ENCODE measurements at regions not wholly inside any gene's neighbourhood (a gene's known extent, or its start where the extent isn't known, plus 50 kb on each side); places are given as distances from the start of the nearest gene placed in this dataset.
"Not testable (repeated sequence)": the region's sequence is repeated elsewhere in the genome, so short reads cannot be mapped to it uniquely, and the experiment has no call there.

DNA sequence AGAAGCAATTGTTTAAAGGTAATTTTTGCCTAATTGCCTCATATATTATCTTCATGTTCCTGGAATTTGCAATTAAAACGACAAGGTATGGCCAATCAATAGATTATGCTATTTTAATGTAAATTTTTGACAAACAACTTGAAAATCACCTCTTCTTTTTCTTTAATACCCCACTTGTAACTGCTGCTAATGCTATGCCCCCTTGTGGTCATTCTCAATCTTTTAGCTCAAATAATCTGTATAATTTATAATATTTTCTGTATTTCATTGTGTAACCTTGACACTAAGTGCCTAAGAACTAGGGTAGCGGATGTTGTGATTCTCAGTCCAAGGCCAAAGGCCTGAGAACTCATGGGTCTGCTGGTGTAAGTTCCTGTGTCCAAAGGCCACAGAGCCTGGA, 831.7 kb upstream of the POU3F4 start:
- TF ChIP-seq ZFX (IDR thresholded peaks at IDR 0.05) (no peak), CTCF (conservative IDR thresholded peaks at IDR 0.05) (peak; percentile 40)
- no peak overlapping the region for H3K27ac ChIP-seq

DNA sequence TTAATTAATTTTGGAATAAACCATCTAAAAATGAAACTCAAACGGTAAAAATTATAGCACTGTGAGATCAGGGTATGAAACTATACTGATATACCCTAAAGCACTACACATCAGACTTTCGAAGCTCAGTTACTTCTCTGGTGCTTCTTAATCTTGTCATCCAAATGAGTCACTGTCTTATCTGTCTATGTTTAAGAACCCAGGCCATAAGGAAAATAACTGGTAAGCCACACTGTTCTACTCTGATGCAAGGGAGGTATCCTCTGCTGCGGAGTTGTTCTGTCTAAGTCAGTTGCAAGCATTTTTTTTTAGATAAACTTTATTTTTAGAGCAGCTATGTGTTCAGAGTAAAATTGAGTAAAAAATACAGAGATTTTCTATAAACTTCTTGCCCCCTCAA, 830.8 kb upstream of the POU3F4 start:
- H3K27ac ChIP-seq, result no peak overlapping the region
- TF ChIP-seq CTCF (conservative IDR thresholded peaks at IDR 0.05) (no peak), ZFX (IDR thresholded peaks at IDR 0.05) (no peak)

DNA sequence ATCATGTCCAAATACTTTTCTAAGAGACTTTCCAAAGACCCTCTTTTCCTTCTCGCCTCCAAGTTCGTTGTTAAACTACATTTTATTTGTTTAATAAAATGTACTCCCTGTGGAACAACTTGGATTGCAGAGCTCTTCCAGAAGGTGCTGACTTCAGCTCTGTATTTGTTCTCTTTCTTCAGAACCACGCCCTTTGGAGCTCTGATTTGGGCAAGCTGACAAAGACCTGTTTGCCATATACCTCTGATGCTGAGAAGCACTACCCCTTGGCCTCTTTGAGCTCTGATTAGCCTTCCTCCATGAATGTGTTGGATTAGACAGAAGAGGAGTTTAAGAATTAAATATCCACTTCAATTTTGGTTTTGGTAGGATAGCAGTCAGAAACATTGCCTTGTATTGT, 815.1 kb upstream of the POU3F4 start:
- TF ChIP-seq CTCF (conservative IDR thresholded peaks at IDR 0.05) (no peak), ZFX (IDR thresholded peaks at IDR 0.05) (no peak)
- H3K27ac ChIP-seq, result no peak overlapping the region

DNA sequence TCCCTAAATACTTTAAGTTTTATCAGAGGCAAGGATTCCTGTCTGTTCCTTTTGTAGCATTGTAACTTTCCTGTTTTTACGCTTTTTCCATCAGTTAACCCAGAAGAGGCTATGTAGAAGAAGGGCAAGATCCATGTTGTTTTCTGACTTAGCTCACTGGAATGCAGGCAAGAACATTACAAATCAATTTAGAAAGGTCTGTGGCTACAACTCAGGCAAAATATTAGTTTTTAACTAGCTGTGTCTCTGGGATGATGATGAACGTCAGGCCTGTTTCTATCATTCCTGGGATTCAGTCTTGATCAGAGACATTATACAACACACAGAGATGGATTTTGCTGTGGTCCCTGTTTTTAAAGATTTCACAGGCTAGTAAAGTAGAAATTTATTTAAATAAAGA, 813.0 kb upstream of the POU3F4 start:
- no peak overlapping the region for H3K27ac ChIP-seq
- TF ChIP-seq ZFX (IDR thresholded peaks at IDR 0.05) (no peak), CTCF (conservative IDR thresholded peaks at IDR 0.05) (no peak)

- TF ChIP-seq ZFX (IDR thresholded peaks at IDR 0.05), result no peak
- no peak for TF ChIP-seq CTCF (conservative IDR thresholded peaks at IDR 0.05)
- H3K27ac ChIP-seq, result no peak overlapping the region
Observed at GRCh38 chrX:82703551-82703950, 804.5 kb upstream of the POU3F4 start.

- H3K27ac ChIP-seq, result no peak overlapping the region
- TF ChIP-seq ZFX (IDR thresholded peaks at IDR 0.05), result no peak
Observed at GRCh38 chrX:82711457-82711856, 796.6 kb upstream of the POU3F4 start.

DNA sequence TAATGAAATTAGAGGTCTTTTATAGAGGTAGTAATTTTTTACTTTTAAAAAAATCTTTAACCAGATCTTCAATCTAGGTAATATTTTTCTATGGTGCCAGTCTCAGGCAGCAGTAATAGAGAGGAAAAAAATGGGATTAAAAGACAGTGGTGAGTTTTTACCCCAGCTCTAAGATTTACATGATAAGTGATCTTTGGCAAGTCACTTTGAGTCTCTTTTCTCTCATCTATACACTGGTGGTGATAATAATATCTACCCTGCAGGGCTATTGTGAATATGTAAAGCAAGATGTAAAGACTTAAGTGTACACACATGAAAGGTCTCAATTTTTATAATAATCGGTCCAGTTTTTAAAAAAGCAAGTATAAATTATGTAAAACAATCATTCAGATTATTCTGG, 786.2 kb upstream of the POU3F4 start:
- no peak for TF ChIP-seq ZFX (IDR thresholded peaks at IDR 0.05)
- TF ChIP-seq CTCF (conservative IDR thresholded peaks at IDR 0.05), result no peak
- no peak overlapping the region for H3K27ac ChIP-seq

GRCh38 chrX:82723806-82724205, 784.3 kb upstream of the POU3F4 start:
- H3K27ac ChIP-seq, result no peak overlapping the region
- no peak for TF ChIP-seq ZFX (IDR thresholded peaks at IDR 0.05)
- TF ChIP-seq CTCF (conservative IDR thresholded peaks at IDR 0.05), result no peak

DNA sequence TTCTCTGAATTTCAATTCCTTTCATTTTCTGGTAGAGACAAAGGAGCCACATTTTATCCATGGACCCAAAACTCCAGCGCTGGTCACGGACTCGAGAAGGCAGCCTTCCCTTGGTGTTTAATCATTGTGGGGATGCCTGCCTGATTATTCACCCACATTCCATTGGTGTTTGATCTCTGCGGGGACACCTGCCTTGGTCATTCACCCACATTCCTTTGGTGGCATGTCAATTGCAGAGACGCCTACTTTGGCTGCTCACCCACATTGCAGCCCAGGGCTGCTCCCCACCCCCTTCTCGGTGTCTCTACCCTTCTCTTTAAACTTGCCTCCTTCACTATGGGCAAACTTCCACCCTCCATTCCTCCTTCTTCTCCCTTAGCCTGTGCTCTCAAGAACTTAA, 780.7 kb upstream of the POU3F4 start:
- H3K27ac ChIP-seq, result not testable (repeated sequence)
